Thyroid gland (tissue), 4 donors: ENCODE measurements at regions not wholly inside any gene's neighbourhood (a gene's known extent, or its start where the extent isn't known, plus 50 kb on each side); places are given as distances from the start of the nearest gene placed in this dataset.

Experiments
- CTCF ChIP-seq, 6 experiments: fragments of 200-600 bp in 3 of 6; fragments of 450-650 bp in 3 of 6; sonication (generic) in 3 of 6; IDR thresholded peaks; one replicate each; pipeline ENCODE4 v1.5.1; 2016 to 2019; ENCODE audit warnings: antibody characterized with exemption in 6 of 6, mild to moderate bottlenecking in 2 of 6, inconsistent platforms in 1 of 6, moderate library complexity in 1 of 6
- POLR2A ChIP-seq, 2 donors: fragments of 450-650 bp; IDR thresholded peaks; one replicate each; pipeline ENCODE4 v1.6.1; 2017; ENCODE audit warnings: antibody characterized with exemption in 2 of 2, mild to moderate bottlenecking in 2 of 2, moderate library complexity in 1 of 2

- TF ChIP-seq POLR2A (IDR thresholded peaks at IDR 0.05), result no peak
- TF ChIP-seq CTCF (IDR thresholded peaks at IDR 0.05), result no peak
Measured at GRCh38 chr10:6847561-6847960, 267.5 kb upstream of the PRKCQ start.
